Right atrium auricular region (tissue), 2 donors: ENCODE measurements at regions not wholly inside any gene's neighbourhood (a gene's known extent, or its start where the extent isn't known, plus 50 kb on each side); places are given as distances from the start of the nearest gene placed in this dataset.

Experiments
- DNase-seq: peaks from one replicate; pipeline ENCODE4 v3.0.0-alpha.2; 2019; ENCODE audit warnings: low spot score
- H3K27ac ChIP-seq, 2 donors: fragments of 200-600 bp; sonication (generic); 1 replicate in 1 of 2; 2 replicates in 1 of 2; pipeline ENCODE4 v1.5.1; 2016 to 2019
- H3K27me3 ChIP-seq, 2 donors: fragments of 200-600 bp; sonication (generic); one replicate each; pipeline versions ENCODE4 v1.5.1 to v1.6.0; 2017 to 2019
- H3K36me3 ChIP-seq: fragments of 200-600 bp; sonication (generic); one replicate; pipeline ENCODE4 v1.5.1; 2016
- H3K4me1 ChIP-seq, 2 donors: fragments of 200-600 bp; sonication (generic); one replicate each; pipeline versions ENCODE4 v1.5.1 to v1.6.0; 2017 to 2019
- H3K4me3 ChIP-seq, 2 donors: fragments of 200-600 bp; sonication (generic); 1 replicate in 1 of 2; 2 replicates in 1 of 2; pipeline ENCODE4 v1.5.1; 2017 to 2019; ENCODE audit warnings: mild to moderate bottlenecking in 1 of 2, moderate library complexity in 1 of 2
- H3K9me3 ChIP-seq, 2 donors: fragments of 200-600 bp; sonication (generic); one replicate each; pipeline ENCODE4 v1.5.1; 2019
- CTCF ChIP-seq, 2 donors: fragments of 200-600 bp; sonication (generic); IDR thresholded peaks; one replicate each; pipeline ENCODE4 v1.5.1; 2019; ENCODE audit warnings: antibody characterized with exemption in 2 of 2

- H3K4me1 ChIP-seq: peaks cover 0 to 22% of the 10 kb centered on the region in 2 donors
- no peaks in the 10 kb centered on the region for H3K27me3 ChIP-seq
- no peaks in the 10 kb centered on the region for H3K36me3 ChIP-seq
- H3K27ac ChIP-seq: no peak overlapping the region
- no peak for DNase-seq
- H3K4me3 ChIP-seq: no peak overlapping the region
- no peak for TF ChIP-seq CTCF (IDR thresholded peaks at IDR 0.05)
- H3K9me3 ChIP-seq: no peaks in the 10 kb centered on the region
Observed at GRCh38 chr5:38714703-38715355, 131.0 kb upstream of the OSMR start.

GRCh38 chr5:38715696-38716095 lies 130.1 kb upstream of the OSMR start:
- H3K27ac ChIP-seq: no peak overlapping the region
- no peaks in the 10 kb centered on the region for H3K9me3 ChIP-seq
- H3K4me1 ChIP-seq: peaks cover 0 to 25% of the 10 kb centered on the region in 2 donors
- TF ChIP-seq CTCF (IDR thresholded peaks at IDR 0.05): no peak
- H3K27me3 ChIP-seq: no peaks in the 10 kb centered on the region
- no peak for DNase-seq
- H3K4me3 ChIP-seq: no peak overlapping the region
- no peaks in the 10 kb centered on the region for H3K36me3 ChIP-seq

- no peak for TF ChIP-seq CTCF (IDR thresholded peaks at IDR 0.05)
- no peak for DNase-seq
- no peaks in the 10 kb centered on the region for H3K9me3 ChIP-seq
- no peak overlapping the region for H3K27ac ChIP-seq
- H3K4me1 ChIP-seq: peaks cover 0 to 25% of the 10 kb centered on the region in 2 donors
- H3K27me3 ChIP-seq: no peaks in the 10 kb centered on the region
- no peaks in the 10 kb centered on the region for H3K36me3 ChIP-seq
- no peak overlapping the region for H3K4me3 ChIP-seq
Observed at GRCh38 chr5:38716516-38716915, 129.3 kb upstream of the OSMR start.

DNA sequence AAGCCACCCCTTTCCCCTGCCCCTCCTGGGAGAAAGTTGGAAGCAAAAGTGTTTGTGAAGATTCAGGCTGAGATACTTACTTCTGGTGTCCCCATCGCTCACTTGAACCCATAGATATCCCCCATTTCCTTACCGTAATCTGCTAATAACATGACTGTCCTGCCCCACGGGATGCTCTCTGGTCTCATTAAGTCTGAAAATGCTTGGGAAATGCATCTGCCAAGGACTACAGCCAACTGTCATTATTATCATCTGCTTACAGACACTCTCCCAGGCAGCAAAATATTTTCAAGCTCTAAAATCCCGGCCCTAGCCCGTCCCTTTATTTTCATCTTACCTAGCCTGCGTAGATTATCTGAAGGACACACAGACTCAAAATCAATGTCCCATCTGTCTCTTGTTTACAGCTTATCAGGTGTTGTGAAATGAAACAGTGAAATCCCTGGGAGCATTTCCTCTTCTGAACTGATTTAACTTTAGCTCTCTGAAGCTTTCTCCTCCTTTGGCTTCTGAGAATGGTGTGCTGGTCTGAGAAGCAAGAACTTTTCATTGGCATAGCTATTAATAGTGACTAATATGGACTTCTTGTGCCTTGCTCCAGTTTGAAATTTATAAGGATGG lies 126.9 kb upstream of the OSMR start:
- H3K36me3 ChIP-seq: no peaks in the 10 kb centered on the region
- no peaks in the 10 kb centered on the region for H3K27me3 ChIP-seq
- H3K4me3 ChIP-seq: no peak overlapping the region
- H3K9me3 ChIP-seq: no peaks in the 10 kb centered on the region
- peaks cover 0 to 25% of the 10 kb centered on the region in 2 donors for H3K4me1 ChIP-seq
- H3K27ac ChIP-seq: peak overlapping the region; percentile 53 to 76
- no peak for TF ChIP-seq CTCF (IDR thresholded peaks at IDR 0.05)
- no peak for DNase-seq

DNA sequence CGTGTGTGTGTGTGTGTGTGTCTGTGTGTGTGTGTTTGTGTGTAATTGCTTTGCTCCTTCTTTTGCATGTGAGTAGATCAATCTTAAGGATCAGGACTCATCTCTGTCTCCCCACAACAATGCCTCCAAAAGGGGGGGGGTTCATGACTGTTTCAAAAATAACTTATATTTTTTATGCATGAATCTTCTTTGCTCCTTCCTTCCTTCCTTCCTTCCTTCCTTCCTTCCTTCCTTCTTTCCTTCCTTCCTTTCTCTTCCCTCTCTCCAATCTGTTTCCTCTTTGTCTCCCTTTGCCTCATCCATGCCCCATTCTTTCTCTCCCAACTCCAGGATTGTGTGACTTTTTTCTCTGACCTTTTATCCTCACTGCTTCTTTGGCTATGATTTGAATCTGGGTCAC lies 126.4 kb upstream of the OSMR start:
- Histone ChIP-seq H3K27ac (peak overlapping the region; percentile 53 to 76), H3K9me3 (no peaks in the 10 kb centered on the region), H3K4me1 (peaks cover 0 to 23% of the 10 kb centered on the region in 2 donors), H3K36me3 (no peaks in the 10 kb centered on the region), H3K4me3 (no peak overlapping the region), H3K27me3 (no peaks in the 10 kb centered on the region)
- TF ChIP-seq CTCF (IDR thresholded peaks at IDR 0.05): no peak
- DNase-seq: no peak
